KMS-11 (cell line): ENCODE measurements at regions not wholly inside any gene's neighbourhood (a gene's known extent, or its start where the extent isn't known, plus 50 kb on each side); places are given as distances from the start of the nearest gene placed in this dataset.

Experiments
- H2AFZ ChIP-seq: fragments of 200-600 bp; sonication (generic); 2 replicates; pipeline ENCODE4 v1.6.1; 2016; ENCODE audit warnings: antibody characterized with exemption, mixed run types, low read depth
- H3K27ac ChIP-seq: fragments of 200-600 bp; sonication (generic); 2 replicates; pipeline ENCODE4 v1.6.1; 2016; ENCODE audit warnings: mild to moderate bottlenecking, mixed run types
- H3K27me3 ChIP-seq: fragments of 200-600 bp; sonication (generic); 2 replicates; pipeline ENCODE4 v1.6.1; 2017; ENCODE audit warnings: mild to moderate bottlenecking, low read depth, mixed run types, moderate library complexity; ENCODE audit not compliant: insufficient read depth
- H3K36me3 ChIP-seq: fragments of 200-600 bp; sonication (generic); 2 replicates; pipeline ENCODE4 v1.6.1; 2017; ENCODE audit warnings: mild to moderate bottlenecking, mixed run types; ENCODE audit not compliant: insufficient read depth
- H3K4me1 ChIP-seq: fragments of 200-600 bp; sonication (generic); 2 replicates; pipeline ENCODE4 v1.6.1; 2016; ENCODE audit warnings: mild to moderate bottlenecking, low read depth, mixed run types; ENCODE audit not compliant: poor library complexity, severe bottlenecking
- H3K4me2 ChIP-seq: fragments of 200-600 bp; sonication (generic); 2 replicates; pipeline ENCODE4 v1.7.0; 2016; ENCODE audit warnings: mild to moderate bottlenecking, mixed run types
- H3K4me3 ChIP-seq: fragments of 200-600 bp; sonication (generic); IDR thresholded peaks from 2 replicates; pipeline ENCODE4 v1.6.1; 2017; ENCODE audit warnings: low read depth, low read length, mixed read lengths; ENCODE audit not compliant: insufficient read depth
- H3K79me2 ChIP-seq: fragments of 200-600 bp; sonication (generic); 2 replicates; pipeline ENCODE4 v1.6.1; 2016; ENCODE audit warnings: low read depth, mixed run types; ENCODE audit not compliant: insufficient read depth
- H3K9ac ChIP-seq: fragments of 200-600 bp; sonication (generic); 2 replicates; pipeline ENCODE4 v1.6.1; 2016; ENCODE audit warnings: mild to moderate bottlenecking, mixed run types
- H4K20me1 ChIP-seq: fragments of 200-600 bp; sonication (generic); 2 replicates; pipeline ENCODE4 v1.6.1; 2016; ENCODE audit warnings: mild to moderate bottlenecking, mixed run types; ENCODE audit not compliant: insufficient read depth
- CTCF ChIP-seq: fragments of 200-600 bp; sonication (generic); conservative IDR thresholded peaks from 2 replicates; pipeline ENCODE4 v1.6.1; 2017; ENCODE audit warnings: low read depth, mild to moderate bottlenecking, antibody characterized with exemption, low read length, moderate library complexity, mixed read lengths

- H3K36me3 ChIP-seq, result no peaks in the 10 kb centered on the region
- H3K4me3 ChIP-seq, result no peak overlapping the region
- H3K27me3 ChIP-seq, result no peaks in the 10 kb centered on the region
- H3K4me1 ChIP-seq, result no peaks in the 10 kb centered on the region
- H3K4me2 ChIP-seq, result no peak overlapping the region
- no peaks in the 10 kb centered on the region for H4K20me1 ChIP-seq
- no peak overlapping the region for H2AFZ ChIP-seq
- no peak for TF ChIP-seq CTCF
- H3K9ac ChIP-seq, result no peak overlapping the region
- no peak overlapping the region for H3K27ac ChIP-seq
- no peaks in the 10 kb centered on the region for H3K79me2 ChIP-seq
These were observed 93.2 kb upstream of the LRIG1 start for GRCh38 chr3:66593978-66594377.

GRCh38 chr3:66597308-66597863, 96.6 kb upstream of the LRIG1 start:
- H3K79me2 ChIP-seq, result no peaks in the 10 kb centered on the region
- H3K36me3 ChIP-seq, result no peaks in the 10 kb centered on the region
- no peak overlapping the region for H2AFZ ChIP-seq
- no peak for TF ChIP-seq CTCF
- no peaks in the 10 kb centered on the region for H4K20me1 ChIP-seq
- no peaks in the 10 kb centered on the region for H3K27me3 ChIP-seq
- H3K4me2 ChIP-seq, result no peak overlapping the region
- H3K9ac ChIP-seq, result no peak overlapping the region
- H3K27ac ChIP-seq, result no peak overlapping the region
- no peak overlapping the region for H3K4me3 ChIP-seq
- H3K4me1 ChIP-seq, result no peaks in the 10 kb centered on the region

- H3K4me2 ChIP-seq, result no peak overlapping the region
- TF ChIP-seq CTCF, result no peak
- H4K20me1 ChIP-seq, result no peaks in the 10 kb centered on the region
- H3K27me3 ChIP-seq, result no peaks in the 10 kb centered on the region
- H3K9ac ChIP-seq, result no peak overlapping the region
- no peak overlapping the region for H3K27ac ChIP-seq
- no peak overlapping the region for H3K4me3 ChIP-seq
- no peaks in the 10 kb centered on the region for H3K79me2 ChIP-seq
- H3K36me3 ChIP-seq, result no peaks in the 10 kb centered on the region
- no peaks in the 10 kb centered on the region for H3K4me1 ChIP-seq
- no peak overlapping the region for H2AFZ ChIP-seq
These were observed 97.3 kb upstream of the LRIG1 start for GRCh38 chr3:66598168-66598567.

- no peak for TF ChIP-seq CTCF
- Histone ChIP-seq H2AFZ (no peak overlapping the region), H3K4me1 (no peaks in the 10 kb centered on the region), H3K27ac (no peak overlapping the region), H3K36me3 (no peaks in the 10 kb centered on the region), H3K4me3 (no peak overlapping the region), H4K20me1 (no peaks in the 10 kb centered on the region), H3K27me3 (no peaks in the 10 kb centered on the region), H3K4me2 (no peak overlapping the region), H3K79me2 (no peaks in the 10 kb centered on the region), H3K9ac (no peak overlapping the region)
These were observed 101.4 kb upstream of the LRIG1 start for GRCh38 chr3:66602237-66602636.
